Stimulated activated CD8-positive, alpha-beta memory T cell treated with anti-CD3 and anti-CD28 coated beads, Interleukin-15, amount 100 ng/mL, for 4 hours (primary cell): ENCODE measurements at regions not wholly inside any gene's neighbourhood (a gene's known extent, or its start where the extent isn't known, plus 50 kb on each side); places are given as distances from the start of the nearest gene placed in this dataset.
"Not testable (repeated sequence)": the region's sequence is repeated elsewhere in the genome, so short reads cannot be mapped to it uniquely, and the experiment has no call there.

Source experiments
- DNase-seq, 2 donors: peaks; one replicate each; pipeline ENCODE4 v3.0.0-alpha.2; 2020; ENCODE audit warnings: low read depth in 2 of 2

- no peak for DNase-seq
These were observed 886.5 kb upstream of the EPHA5 start for GRCh38 chr4:66556651-66557278.

- DNase-seq, result no peak
These were observed 885.0 kb upstream of the EPHA5 start for GRCh38 chr4:66555301-66555700.

- no peak for DNase-seq
These were observed 884.5 kb upstream of the EPHA5 start for GRCh38 chr4:66554826-66555225.

GRCh38 chr4:66545301-66545700, 875.0 kb upstream of the EPHA5 start:
- not testable (repeated sequence) for DNase-seq

DNA sequence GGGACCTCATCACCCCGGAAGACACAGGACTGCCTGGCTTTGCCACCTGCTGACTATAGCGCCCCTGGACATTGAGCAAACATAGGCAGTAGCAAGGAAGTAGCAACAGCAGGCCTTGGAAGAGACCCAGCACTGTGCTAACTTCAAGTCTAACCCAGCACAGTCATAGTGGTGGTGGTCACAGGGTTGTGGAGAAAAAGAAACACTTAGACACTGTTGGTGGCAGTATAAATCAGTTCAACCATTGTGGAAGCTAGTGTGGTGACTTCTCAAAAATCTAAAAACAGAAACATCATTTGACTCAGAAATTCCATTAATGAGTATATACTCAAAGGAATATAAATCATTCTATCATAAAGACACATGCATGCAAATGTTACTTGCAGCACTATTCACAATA, 874.0 kb upstream of the EPHA5 start:
- no peak for DNase-seq

- no peak for DNase-seq
These were observed 869.5 kb upstream of the EPHA5 start for GRCh38 chr4:66539745-66540144.

DNA sequence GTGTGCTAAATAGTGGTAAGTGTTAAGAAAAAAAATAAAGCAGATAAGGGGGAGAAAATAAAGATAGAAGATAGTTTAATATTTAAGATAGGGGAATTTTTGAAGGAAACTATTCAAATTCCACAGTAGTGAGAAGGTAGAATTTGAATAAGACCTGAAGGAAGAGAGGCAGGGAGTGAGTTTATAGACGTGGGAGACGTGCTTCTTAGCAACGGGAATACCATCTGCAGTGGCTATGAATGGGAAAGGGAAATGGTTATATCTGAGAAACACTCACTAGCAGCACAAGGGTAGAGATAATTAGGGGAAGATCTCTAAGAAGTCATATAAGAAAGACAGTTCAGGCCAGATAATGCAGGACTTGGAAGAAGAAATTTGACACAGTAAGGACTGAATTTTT, 854.5 kb upstream of the EPHA5 start:
- DNase-seq, result no peak

- DNase-seq, result no peak
These were observed 852.0 kb upstream of the EPHA5 start for GRCh38 chr4:66522244-66522643.

GRCh38 chr4:66516940-66517339, 846.7 kb upstream of the EPHA5 start:
- DNase-seq, result no peak

- DNase-seq, result no peak
These were observed 836.7 kb upstream of the EPHA5 start for GRCh38 chr4:66506985-66507384.

GRCh38 chr4:66501997-66502396, 831.7 kb upstream of the EPHA5 start:
- no peak for DNase-seq

DNA sequence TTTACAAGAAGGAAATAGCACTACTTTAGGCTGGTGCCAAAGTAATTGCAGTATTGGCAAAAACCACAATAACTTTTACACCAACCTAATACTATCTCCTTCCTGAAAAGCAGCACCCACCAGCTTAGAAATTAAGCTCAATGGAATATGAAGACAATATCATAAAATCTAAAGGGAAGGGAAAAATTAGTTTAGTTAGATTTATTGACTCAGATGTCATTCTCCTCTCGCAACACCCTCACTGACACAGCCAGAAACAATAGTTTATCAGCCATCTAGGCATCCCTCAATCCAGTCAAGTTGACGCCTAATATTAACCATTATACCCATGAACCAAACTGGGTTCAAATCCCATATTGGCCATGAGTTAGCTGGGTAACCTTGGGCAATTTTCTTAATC, 820.4 kb upstream of the EPHA5 start:
- DNase-seq, result no peak

GRCh38 chr4:66489783-66490452, 819.6 kb upstream of the EPHA5 start:
- no peak for DNase-seq

- no peak for DNase-seq
These were observed 819.1 kb upstream of the EPHA5 start for GRCh38 chr4:66489370-66489769.

- DNase-seq, result no peak
These were observed 815.8 kb upstream of the EPHA5 start for GRCh38 chr4:66486068-66486467.

GRCh38 chr4:66482186-66482585, 811.9 kb upstream of the EPHA5 start:
- DNase-seq, result no peak

GRCh38 chr4:66475596-66475995, 805.3 kb upstream of the EPHA5 start:
- no peak for DNase-seq

DNA sequence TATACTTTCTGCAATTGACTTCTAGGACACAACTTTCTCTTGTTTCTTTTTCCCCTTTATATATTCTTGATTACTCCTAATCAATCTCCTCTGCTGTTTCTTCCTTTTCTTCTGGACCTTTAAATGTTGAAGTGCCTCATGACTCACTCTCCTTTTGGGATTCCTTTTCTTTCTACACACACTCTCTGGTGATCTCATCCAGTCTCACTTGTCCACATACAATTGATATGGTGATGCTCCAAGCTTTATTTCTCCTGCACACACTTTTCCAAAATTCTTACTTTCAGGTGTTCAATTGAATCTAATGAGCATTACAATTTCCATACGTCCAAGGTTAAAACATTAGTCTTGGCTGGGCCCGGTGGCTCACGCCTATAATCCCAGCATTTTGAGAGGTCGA, 794.8 kb upstream of the EPHA5 start:
- no peak for DNase-seq

GRCh38 chr4:66462890-66463289, 792.6 kb upstream of the EPHA5 start:
- DNase-seq, result not testable (repeated sequence)

GRCh38 chr4:66451741-66452140, 781.5 kb upstream of the EPHA5 start:
- no peak for DNase-seq

- DNase-seq, result no peak
These were observed 772.7 kb upstream of the EPHA5 start for GRCh38 chr4:66443008-66443407.

DNA sequence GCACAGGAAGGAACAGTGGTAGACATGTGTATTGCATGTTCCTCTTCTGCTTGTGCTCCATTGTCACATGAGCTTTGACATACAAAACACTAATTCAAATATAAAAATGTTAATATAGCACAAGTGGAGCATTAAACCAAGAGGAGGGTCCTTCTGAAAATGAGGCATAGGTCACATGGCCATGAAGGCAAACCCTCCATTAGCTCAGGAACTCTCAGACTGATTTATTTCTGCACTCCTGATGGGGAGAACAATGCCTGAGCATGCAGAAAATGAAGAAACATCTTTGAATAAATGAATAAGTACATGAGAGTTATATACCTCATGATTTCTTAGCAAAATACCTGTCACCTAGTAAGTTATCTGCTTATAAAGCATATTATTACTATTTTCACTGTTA, 769.2 kb upstream of the EPHA5 start:
- DNase-seq, result no peak

DNA sequence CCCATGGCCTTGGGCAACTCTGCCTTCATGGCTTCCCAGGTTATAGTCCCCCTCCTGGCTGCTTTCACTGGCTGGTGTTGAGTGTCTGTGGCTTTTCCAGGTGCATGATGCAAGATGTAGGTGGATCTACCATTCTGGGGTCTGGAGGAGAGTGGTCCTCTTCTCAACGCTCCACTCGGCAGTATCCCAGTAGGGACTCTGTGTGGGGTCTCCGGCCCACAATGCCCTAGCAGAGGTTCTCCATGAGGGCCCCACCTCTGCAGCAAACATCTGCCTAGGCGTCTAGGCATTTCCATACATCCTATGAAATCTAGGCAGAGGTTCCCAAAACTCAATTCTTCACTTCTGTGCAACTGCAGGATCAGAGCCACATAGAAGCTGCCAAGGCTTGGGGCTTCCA, 763.4 kb upstream of the EPHA5 start:
- DNase-seq, result no peak

DNA sequence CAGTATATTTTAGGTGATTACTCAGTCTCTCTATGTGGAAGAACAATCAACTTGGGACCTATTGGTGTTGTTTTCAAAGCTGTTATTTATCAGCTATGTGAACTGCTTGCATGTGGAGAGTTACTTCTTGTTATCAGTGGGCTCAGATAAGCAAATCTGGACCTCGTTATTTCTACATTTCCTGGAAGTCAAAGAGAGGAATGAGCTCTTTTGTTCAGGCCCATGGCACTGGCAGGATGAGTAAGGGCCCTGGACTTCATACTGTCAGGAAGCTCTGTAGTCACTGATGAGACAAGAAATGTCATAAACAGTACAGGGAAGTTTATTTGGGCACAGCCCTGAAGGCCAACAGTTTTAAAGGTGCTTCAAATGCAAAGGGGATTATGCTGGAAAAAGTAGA, 760.6 kb upstream of the EPHA5 start:
- no peak for DNase-seq
